ENCODE measurements at regions not wholly inside any gene's neighbourhood (a gene's known extent, or its start where the extent isn't known, plus 50 kb on each side); places are given as distances from the start of the nearest gene placed in this dataset.
A peak's percentile ranks its signal among the peaks of the same experiment; 100 is the strongest.

- H2BK5ac ChIP-seq (ENCODE audit: low read depth, low read length, poor library complexity, severe bottlenecking), result no peak overlapping the region
- dilution Hi-C loops (cut with HindIII; ENCODE audit: low sequenced_read_pairs, unreplicated experiment), result no loop called here
- H2AFZ ChIP-seq (replicated peaks; ENCODE audit: low read length, poor library complexity), result no peak overlapping the region
- no peak overlapping the region for H4K5ac ChIP-seq (ENCODE audit: low read depth, low read length)
- no peak overlapping the region for H3K4me2 ChIP-seq (ENCODE audit: low read depth, low read length)
- H4K20me1 ChIP-seq (ENCODE audit: insufficient read depth, low read length), result no peaks in the 10 kb centered on the region
- no peak overlapping the region for H2BK20ac ChIP-seq (ENCODE audit: low read depth, low read length)
- H3K4ac ChIP-seq (ENCODE audit: low read depth, low read length), result no peak overlapping the region
- H3K36me3 ChIP-seq (ENCODE audit: control insufficient read depth, insufficient read depth, low read length), result no peaks in the 10 kb centered on the region
- peaks cover 3% of the 10 kb centered on the region for H3K4me1 ChIP-seq (ENCODE audit: control insufficient read depth, insufficient read depth, low read length)
- ATAC-seq (ENCODE audit: low read depth) (peak; percentile 96), DNase-seq (peak; percentile 73)
- H2AK9ac ChIP-seq (replicated peaks; ENCODE audit: low read depth, low read length, poor library complexity), result no peak overlapping the region
- H2BK15ac ChIP-seq (ENCODE audit: low read depth, low read length), result no peak overlapping the region
- TF ChIP-seq MAFK (IDR thresholded peaks at IDR 0.05; ENCODE audit: low read depth, low read length) (no peak), RCOR1 (IDR thresholded peaks at IDR 0.05; ENCODE audit: insufficient replicate concordance, low read length) (peak; percentile 83), BHLHE40 (IDR thresholded peaks at IDR 0.05; ENCODE audit: low read depth, low read length) (peak; percentile 29; the same call in 1 of the 2 replicates)
- H3K27me3 ChIP-seq (ENCODE audit: control insufficient read depth, insufficient read depth, low read length), result 0 out of 2 replicates have a peak, but pooled peaks cover 2% of the 10 kb centered on the region
- H3K9me3 ChIP-seq (ENCODE audit: control insufficient read depth, insufficient read depth, low read length), result no peaks in the 10 kb centered on the region
- H3K9me1 ChIP-seq (ENCODE audit: insufficient read depth, low read length), result peaks cover 4% of the 10 kb centered on the region; the same call in 1 of the 2 replicates
- ChIA-PET POLR2A (ENCODE audit: unreplicated experiment) (no interaction called here), CTCF (interaction anchor here (1.3 kb wide), 1 partner anchor 19 kb away, joined by 4 read pairs; no protein-coding TSS in a partner anchor)
- H4K8ac ChIP-seq (ENCODE audit: low read depth in 2 of 2, low read length in 2 of 2), result no peak overlapping the region
- no peaks in the 10 kb centered on the region for H3K79me1 ChIP-seq (ENCODE audit: low read depth in 1 of 2, low read length in 2 of 2)
- no peak overlapping the region for H3K18ac ChIP-seq (ENCODE audit: low read depth, low read length)
- no peak overlapping the region for H2BK120ac ChIP-seq (ENCODE audit: low read depth, low read length)
- intact Hi-C loops (cut with micrococcal nuclease), result loop anchor here (10.0 kb wide), 3 partner anchors 226 to 596 kb away; no protein-coding TSS in a partner anchor
- H3K23ac ChIP-seq (ENCODE audit: low read depth, low read length), result no peak overlapping the region
- H3K9ac ChIP-seq (ENCODE audit: low read depth, low read length), result no peak overlapping the region
- H3K4me3 ChIP-seq (ENCODE audit: insufficient read depth, low read depth, low read length), result no peak overlapping the region
- no peak overlapping the region for H3K56ac ChIP-seq (ENCODE audit: extremely low read depth, insufficient read depth, low read length)
- in situ Hi-C loops (cut with MboI; ENCODE audit: low sequenced_read_pairs), result no loop called here
- BruUV-seq (replicated peaks), result no TSS peak
- no CpG with 5 or more reads among the region's 3 CpGs for WGBS, 2 experiments (ENCODE audit: extremely low coverage in 2 of 2, insufficient read length in 1 of 2)
- no peak overlapping the region for H2AK5ac ChIP-seq (ENCODE audit: low read depth, low read length)
- H4K91ac ChIP-seq (ENCODE audit: insufficient read depth, low read depth, low read length), result no peak overlapping the region
- H3K27ac ChIP-seq (ENCODE audit: insufficient read depth, low read length), result no peak overlapping the region
- no peak overlapping the region for H3K14ac ChIP-seq (replicated peaks; ENCODE audit: low read depth, low read length)
Measured at GRCh38 chr7:47080816-47081215, 501.1 kb downstream of the TNS3 start.

Measured in IMR-90 (cell line).